Nephron (organoid): ENCODE measurements at regions not wholly inside any gene's neighbourhood (a gene's known extent, or its start where the extent isn't known, plus 50 kb on each side); places are given as distances from the start of the nearest gene placed in this dataset.

ENCODE experiments used
- H3K27ac Mint-ChIP-seq, 3 experiments: 2 replicates each; pipeline ENCODE4 v1.8.0; 2020; ENCODE audit warnings: mixed read lengths in 3 of 3, mild to moderate bottlenecking in 2 of 3, moderate library complexity in 1 of 3
- H3K27me3 Mint-ChIP-seq: 2 replicates; pipeline ENCODE4 v1.8.0; 2021; ENCODE audit warnings: low read depth, mild to moderate bottlenecking, moderate library complexity, mixed read lengths
- H3K36me3 Mint-ChIP-seq: 2 replicates; pipeline ENCODE4 v1.8.0; 2020; ENCODE audit warnings: low read depth, mixed read lengths
- H3K4me1 Mint-ChIP-seq: 2 replicates; pipeline ENCODE4 v1.8.0; 2020; ENCODE audit warnings: mixed read lengths
- H3K4me3 Mint-ChIP-seq, 3 experiments: 2 replicates each; pipeline ENCODE4 v1.8.0; 2020; ENCODE audit warnings: mild to moderate bottlenecking in 3 of 3, mixed read lengths in 3 of 3, moderate library complexity in 2 of 3
- H3K9me3 Mint-ChIP-seq: 2 replicates; pipeline ENCODE4 v1.8.0; 2020; ENCODE audit warnings: mixed read lengths
- CTCF ChIP-seq, 3 experiments: fragments of 200-600 bp; sonication (generic); IDR thresholded peaks; one replicate each; pipeline ENCODE4 v1.5.0; 2021; ENCODE audit warnings: antibody characterized with exemption in 3 of 3; ENCODE audit not compliant: unreplicated experiment in 3 of 3

GRCh38 chr17:72565006-72565405 is 444.2 kb downstream of the SOX9 start:
- H3K27ac Mint-ChIP-seq: no peak overlapping the region
- H3K27me3 Mint-ChIP-seq: no peaks in the 10 kb centered on the region
- no peaks in the 10 kb centered on the region for H3K9me3 Mint-ChIP-seq
- H3K4me3 Mint-ChIP-seq: no peak overlapping the region
- H3K36me3 Mint-ChIP-seq: no peaks in the 10 kb centered on the region
- no peak for TF ChIP-seq CTCF (IDR thresholded peaks at IDR 0.05; ENCODE audit: unreplicated experiment in 3 of 3)
- no peaks in the 10 kb centered on the region for H3K4me1 Mint-ChIP-seq

- Mint-ChIP-seq H3K4me3 (no peak overlapping the region), H3K27ac (no peak overlapping the region), H3K4me1 (no peaks in the 10 kb centered on the region), H3K9me3 (no peaks in the 10 kb centered on the region), H3K27me3 (no peaks in the 10 kb centered on the region), H3K36me3 (no peaks in the 10 kb centered on the region)
- TF ChIP-seq CTCF (IDR thresholded peaks at IDR 0.05; ENCODE audit: unreplicated experiment in 3 of 3): no peak
Observed at GRCh38 chr17:72565758-72566157, 444.9 kb downstream of the SOX9 start.

GRCh38 chr17:72566671-72567484 is 446.1 kb downstream of the SOX9 start:
- H3K27ac Mint-ChIP-seq: no peak overlapping the region
- H3K9me3 Mint-ChIP-seq: no peaks in the 10 kb centered on the region
- no peaks in the 10 kb centered on the region for H3K27me3 Mint-ChIP-seq
- H3K4me3 Mint-ChIP-seq: no peak overlapping the region
- H3K4me1 Mint-ChIP-seq: no peaks in the 10 kb centered on the region
- no peak for TF ChIP-seq CTCF (IDR thresholded peaks at IDR 0.05; ENCODE audit: unreplicated experiment in 3 of 3)
- no peaks in the 10 kb centered on the region for H3K36me3 Mint-ChIP-seq

GRCh38 chr17:72567774-72568173 is 447.0 kb downstream of the SOX9 start:
- no peaks in the 10 kb centered on the region for H3K27me3 Mint-ChIP-seq
- TF ChIP-seq CTCF (IDR thresholded peaks at IDR 0.05; ENCODE audit: unreplicated experiment in 3 of 3): no peak
- no peaks in the 10 kb centered on the region for H3K4me1 Mint-ChIP-seq
- no peaks in the 10 kb centered on the region for H3K36me3 Mint-ChIP-seq
- no peaks in the 10 kb centered on the region for H3K9me3 Mint-ChIP-seq
- H3K4me3 Mint-ChIP-seq: no peak overlapping the region
- no peak overlapping the region for H3K27ac Mint-ChIP-seq

GRCh38 chr17:72569148-72569946 is 448.5 kb downstream of the SOX9 start:
- no peak for TF ChIP-seq CTCF (IDR thresholded peaks at IDR 0.05; ENCODE audit: unreplicated experiment in 3 of 3)
- H3K4me1 Mint-ChIP-seq: no peaks in the 10 kb centered on the region
- H3K27me3 Mint-ChIP-seq: peaks cover 2% of the 10 kb centered on the region
- no peaks in the 10 kb centered on the region for H3K9me3 Mint-ChIP-seq
- H3K27ac Mint-ChIP-seq: no peak overlapping the region
- no peak overlapping the region for H3K4me3 Mint-ChIP-seq
- no peaks in the 10 kb centered on the region for H3K36me3 Mint-ChIP-seq
